HEK293 (cell line): ENCODE measurements at regions not wholly inside any gene's neighbourhood (a gene's known extent, or its start where the extent isn't known, plus 50 kb on each side); places are given as distances from the start of the nearest gene placed in this dataset.

Experiments
- CTCF ChIA-PET: fragments of 350-600 bp; formaldehyde crosslinking; extraction: SDS; loops from one replicate; lab custom pipeline; 2021; ENCODE audit warnings: antibody characterized with exemption; lab: Yijun Ruan, JAX
- POLR2A ChIA-PET: fragments of 300-600 bp; formaldehyde crosslinking; extraction: SDS; loops from one replicate; lab custom pipeline; 2020; ENCODE audit warnings: antibody characterized with exemption, inconsistent platforms; lab: Yijun Ruan, JAX
- H3K27ac ChIP-seq: fragments of 200-500 bp; sonication (Bioruptor generic); 2 replicates; pipeline ENCODE4 v1.5.1; 2014; ENCODE audit warnings: low read depth, low read length, control low read depth, inconsistent platforms; ENCODE audit errors: extremely low read depth
- H3K36me3 ChIP-seq, 2 experiments: fragments of 200-500 bp in 1 of 2; sonication (Bioruptor generic) in 1 of 2; 1 replicate in 1 of 2; 2 replicates in 1 of 2; pipeline ENCODE4 v1.5.1; 2014 to 2017; ENCODE audit warnings: inconsistent platforms in 2 of 2, low read length in 2 of 2; ENCODE audit not compliant: control insufficient read depth in 2 of 2, insufficient read depth in 1 of 2
- H3K4me1 ChIP-seq: fragments of 200-500 bp; sonication (Bioruptor generic); 2 replicates; pipeline ENCODE4 v1.5.1; 2014; ENCODE audit warnings: mild to moderate bottlenecking, low read length, inconsistent platforms; ENCODE audit not compliant: control insufficient read depth, insufficient read depth
- H3K4me3 ChIP-seq: 2 replicates; pipeline ENCODE4 v1.5.1; 2011; ENCODE audit warnings: low read depth, mild to moderate bottlenecking, control low read depth, low read length, moderate library complexity
- H3K9me3 ChIP-seq: fragments of 200-500 bp; sonication (Bioruptor generic); 2 replicates; pipeline ENCODE4 v1.5.1; 2014; ENCODE audit warnings: low read depth, low read length, inconsistent platforms; ENCODE audit not compliant: control insufficient read depth, insufficient read depth
- CTCF ChIP-seq: fragments of 450-650 bp; formaldehyde crosslinking; IDR thresholded peaks from 2 replicates; pipeline ENCODE4 v1.5.1; 2016; ENCODE audit warnings: missing biosample characterization, missing genetic modification characterization
- ELK4 ChIP-seq: IDR thresholded peaks from 2 replicates; pipeline ENCODE4 v1.6.1; 2011; ENCODE audit warnings: mild to moderate bottlenecking, low read depth, low read length, borderline replicate concordance
- INSM2 ChIP-seq: fragments of 450-650 bp; formaldehyde crosslinking; IDR thresholded peaks from 2 replicates; pipeline ENCODE4 v1.5.1; 2016; ENCODE audit warnings: missing biosample characterization, missing genetic modification characterization
- KLF16 ChIP-seq: fragments of 450-650 bp; formaldehyde crosslinking; IDR thresholded peaks from 2 replicates; pipeline ENCODE4 v1.5.1; 2017; ENCODE audit warnings: missing biosample characterization, missing genetic modification characterization
- KLF7 ChIP-seq: fragments of 450-650 bp; formaldehyde crosslinking; IDR thresholded peaks from 2 replicates; pipeline ENCODE4 v1.5.1; 2016; ENCODE audit warnings: missing biosample characterization, missing genetic modification characterization, borderline replicate concordance
- MZF1 ChIP-seq: fragments of 450-650 bp; formaldehyde crosslinking; IDR thresholded peaks from 2 replicates; pipeline ENCODE4 v1.5.1; 2017; ENCODE audit warnings: missing biosample characterization, missing genetic modification characterization, borderline replicate concordance
- OSR2 ChIP-seq: fragments of 450-650 bp; formaldehyde crosslinking; IDR thresholded peaks from 2 replicates; pipeline ENCODE4 v1.5.1; 2016; ENCODE audit warnings: missing biosample characterization, missing genetic modification characterization
- OVOL3 ChIP-seq: fragments of 450-650 bp; formaldehyde crosslinking; IDR thresholded peaks from 2 replicates; pipeline ENCODE4 v1.5.1; 2016; ENCODE audit warnings: missing biosample characterization, missing genetic modification characterization
- SP7 ChIP-seq: fragments of 450-650 bp; formaldehyde crosslinking; IDR thresholded peaks from 2 replicates; pipeline ENCODE4 v1.5.1; 2016; ENCODE audit warnings: missing biosample characterization, missing genetic modification characterization
- TCF7L2 ChIP-seq: IDR thresholded peaks from 2 replicates; pipeline ENCODE4 v1.6.1; 2011; ENCODE audit warnings: low read depth, mild to moderate bottlenecking, inconsistent platforms, low read length, moderate library complexity, borderline replicate concordance
- ZBTB7A ChIP-seq: fragments of 450-650 bp; formaldehyde crosslinking; IDR thresholded peaks from 2 replicates; pipeline ENCODE4 v1.5.1; 2016; ENCODE audit warnings: low read depth, missing biosample characterization, missing genetic modification characterization
- ZNF146 ChIP-seq: fragments of 450-650 bp; formaldehyde crosslinking; IDR thresholded peaks from 2 replicates; pipeline ENCODE4 v1.5.1; 2016; ENCODE audit warnings: missing biosample characterization, missing genetic modification characterization
- ZNF175 ChIP-seq: fragments of 450-650 bp; formaldehyde crosslinking; IDR thresholded peaks from 2 replicates; pipeline ENCODE4 v1.5.1; 2016; ENCODE audit warnings: missing biosample characterization, missing genetic modification characterization
- ZNF18 ChIP-seq: fragments of 450-650 bp; formaldehyde crosslinking; IDR thresholded peaks from 2 replicates; pipeline ENCODE4 v1.5.1; 2016; ENCODE audit warnings: missing biosample characterization, missing genetic modification characterization
- ZNF223 ChIP-seq: fragments of 450-650 bp; formaldehyde crosslinking; IDR thresholded peaks from 2 replicates; pipeline ENCODE4 v1.5.1; 2016; ENCODE audit warnings: missing biosample characterization, missing genetic modification characterization
- ZNF26 ChIP-seq: fragments of 450-650 bp; formaldehyde crosslinking; IDR thresholded peaks from 2 replicates; pipeline ENCODE4 v1.5.1; 2016; ENCODE audit warnings: missing biosample characterization, missing genetic modification characterization
- ZNF350 ChIP-seq: fragments of 450-650 bp; formaldehyde crosslinking; IDR thresholded peaks from 2 replicates; pipeline ENCODE4 v1.5.0; 2017; ENCODE audit warnings: missing biosample characterization, mild to moderate bottlenecking, missing genetic modification characterization
- ZNF426 ChIP-seq: fragments of 450-650 bp; formaldehyde crosslinking; IDR thresholded peaks from 2 replicates; pipeline ENCODE4 v1.5.1; 2017; ENCODE audit warnings: missing biosample characterization, missing genetic modification characterization, mild to moderate bottlenecking, inconsistent platforms, moderate library complexity
- ZNF488 ChIP-seq: fragments of 450-650 bp; formaldehyde crosslinking; IDR thresholded peaks from 2 replicates; pipeline ENCODE4 v1.5.1; 2016; ENCODE audit warnings: missing biosample characterization, missing genetic modification characterization
- ZNF513 ChIP-seq: fragments of 450-650 bp; IDR thresholded peaks from 2 replicates; pipeline ENCODE4 v1.5.1; 2018; ENCODE audit warnings: missing biosample characterization, missing genetic modification characterization
- ZNF514 ChIP-seq: fragments of 450-650 bp; formaldehyde crosslinking; IDR thresholded peaks from 2 replicates; pipeline ENCODE4 v1.5.1; 2016; ENCODE audit warnings: missing biosample characterization, missing genetic modification characterization
- ZNF610 ChIP-seq: fragments of 450-650 bp; formaldehyde crosslinking; IDR thresholded peaks from 2 replicates; pipeline ENCODE4 v1.5.1; 2016; ENCODE audit warnings: missing biosample characterization, missing genetic modification characterization, borderline replicate concordance
- ZNF704 ChIP-seq: fragments of 450-650 bp; formaldehyde crosslinking; IDR thresholded peaks from 2 replicates; pipeline ENCODE4 v1.5.1; 2016; ENCODE audit warnings: missing biosample characterization, missing genetic modification characterization
- ZNF830 ChIP-seq: fragments of 450-650 bp; IDR thresholded peaks from 2 replicates; pipeline ENCODE4 v1.5.0; 2018; ENCODE audit warnings: missing biosample characterization, missing genetic modification characterization, low read depth, mild to moderate bottlenecking, moderate library complexity
- ZSCAN16 ChIP-seq: fragments of 450-650 bp; formaldehyde crosslinking; IDR thresholded peaks from 2 replicates; pipeline ENCODE4 v1.5.1; 2016; ENCODE audit warnings: missing biosample characterization, missing genetic modification characterization

- TF ChIP-seq ZNF18 (tag by site-specific recombination) (no peak), ZSCAN16 (tag by site-specific recombination) (no peak), ZNF175 (tag by site-specific recombination) (no peak), ZNF610 (no peak), INSM2 (tag by site-specific recombination) (no peak), CTCF (tag by site-specific recombination) (no peak), ZNF830 (tag by site-specific recombination) (no peak), ZNF350 (no peak), ZNF26 (tag by site-specific recombination) (no peak), ZNF223 (tag by site-specific recombination) (no peak), ZNF514 (tag by site-specific recombination) (no peak), SP7 (tag by site-specific recombination) (no peak), ZBTB7A (tag by site-specific recombination) (no peak), ELK4 (no peak), OVOL3 (tag by site-specific recombination) (no peak)
Observed at GRCh38 chr1:216807696-216808095, 84.5 kb upstream of the ESRRG start (continued).

GRCh38 chr1:216805953-216806352 lies 82.7 kb upstream of the ESRRG start:
- Histone ChIP-seq H3K4me1 (no peaks in the 10 kb centered on the region), H3K27ac (no peak overlapping the region), H3K9me3 (no peaks in the 10 kb centered on the region), H3K4me3 (no peak overlapping the region), H3K36me3 (no peaks in the 10 kb centered on the region)
- ChIA-PET POLR2A (no interaction called here), CTCF (interaction anchor here (0.6 kb wide), 1 partner anchor 956 kb away, joined by 4 read pairs; no protein-coding TSS in a partner anchor)
- TF ChIP-seq ZNF513, result no peak
- no peak for TF ChIP-seq TCF7L2
- TF ChIP-seq MZF1 (tag by site-specific recombination), result no peak
- TF ChIP-seq ZNF704 (tag by site-specific recombination), result no peak
- no peak for TF ChIP-seq KLF16 (tag by site-specific recombination)
- TF ChIP-seq ZNF488 (tag by site-specific recombination), result no peak
- TF ChIP-seq ZNF146, result no peak
- TF ChIP-seq ELK4, result no peak
- TF ChIP-seq OSR2 (tag by site-specific recombination), result no peak
- TF ChIP-seq ZNF426 (tag by site-specific recombination), result no peak
- no peak for TF ChIP-seq KLF7 (tag by site-specific recombination)
